ENCODE measurements at regions not wholly inside any gene's neighbourhood (a gene's known extent, or its start where the extent isn't known, plus 50 kb on each side); places are given as distances from the start of the nearest gene placed in this dataset.

GRCh38 chr12:116463366-116463765 lies 95.8 kb upstream of the MAP1LC3B2 start:
- no peak for TF ChIP-seq CTCF (conservative IDR thresholded peaks at IDR 0.05; ENCODE audit: low read depth, low read length)

GRCh38 chr12:116465407-116465806 lies 93.8 kb upstream of the MAP1LC3B2 start:
- no peak overlapping the region for H3K4me2 ChIP-seq
- H3K4me1 ChIP-seq (ENCODE audit: low read depth, poor library complexity, severe bottlenecking), result no peaks in the 10 kb centered on the region
- no peak overlapping the region for H3K27ac ChIP-seq
- H3K36me3 ChIP-seq (ENCODE audit: insufficient read depth), result no peaks in the 10 kb centered on the region
- H3K9ac ChIP-seq, result no peak overlapping the region
- H4K20me1 ChIP-seq (ENCODE audit: insufficient read depth), result no peaks in the 10 kb centered on the region
- H3K27me3 ChIP-seq (ENCODE audit: insufficient read depth, low read depth), result no peaks in the 10 kb centered on the region
- TF ChIP-seq CTCF (conservative IDR thresholded peaks at IDR 0.05; ENCODE audit: low read depth, low read length), result no peak
- no peak overlapping the region for H3K4me3 ChIP-seq (IDR thresholded peaks at IDR 0.05; ENCODE audit: insufficient read depth, low read depth, low read length)
- no peaks in the 10 kb centered on the region for H3K79me2 ChIP-seq (ENCODE audit: insufficient read depth, low read depth)
- H2AFZ ChIP-seq (ENCODE audit: low read depth), result no peak overlapping the region

More at GRCh38 chr12:116463366-116463765, 95.8 kb upstream of the MAP1LC3B2 start:
- H2AFZ ChIP-seq (ENCODE audit: low read depth), result no peak overlapping the region
- H3K4me3 ChIP-seq (IDR thresholded peaks at IDR 0.05; ENCODE audit: insufficient read depth, low read depth, low read length), result no peak overlapping the region
- no peaks in the 10 kb centered on the region for H3K27me3 ChIP-seq (ENCODE audit: insufficient read depth, low read depth)
- H3K9ac ChIP-seq, result no peak overlapping the region
- H3K36me3 ChIP-seq (ENCODE audit: insufficient read depth), result no peaks in the 10 kb centered on the region
- no peaks in the 10 kb centered on the region for H3K79me2 ChIP-seq (ENCODE audit: insufficient read depth, low read depth)
- H3K4me2 ChIP-seq, result no peak overlapping the region
- no peak overlapping the region for H3K27ac ChIP-seq
- H4K20me1 ChIP-seq (ENCODE audit: insufficient read depth), result no peaks in the 10 kb centered on the region
- no peaks in the 10 kb centered on the region for H3K4me1 ChIP-seq (ENCODE audit: low read depth, poor library complexity, severe bottlenecking)

GRCh38 chr12:116465856-116466255 lies 93.3 kb upstream of the MAP1LC3B2 start:
- Histone ChIP-seq H3K4me1 (ENCODE audit: low read depth, poor library complexity, severe bottlenecking) (no peaks in the 10 kb centered on the region), H4K20me1 (ENCODE audit: insufficient read depth) (no peaks in the 10 kb centered on the region), H3K9ac (no peak overlapping the region), H3K79me2 (ENCODE audit: insufficient read depth, low read depth) (no peaks in the 10 kb centered on the region), H3K4me3 (IDR thresholded peaks at IDR 0.05; ENCODE audit: insufficient read depth, low read depth, low read length) (no peak overlapping the region), H3K4me2 (no peak overlapping the region), H3K27ac (no peak overlapping the region), H2AFZ (ENCODE audit: low read depth) (no peak overlapping the region), H3K36me3 (ENCODE audit: insufficient read depth) (no peaks in the 10 kb centered on the region), H3K27me3 (ENCODE audit: insufficient read depth, low read depth) (no peaks in the 10 kb centered on the region)
- TF ChIP-seq CTCF (conservative IDR thresholded peaks at IDR 0.05; ENCODE audit: low read depth, low read length), result no peak

GRCh38 chr12:116466536-116466935 lies 92.6 kb upstream of the MAP1LC3B2 start:
- Histone ChIP-seq H3K36me3 (ENCODE audit: insufficient read depth) (no peaks in the 10 kb centered on the region), H3K4me1 (ENCODE audit: low read depth, poor library complexity, severe bottlenecking) (no peaks in the 10 kb centered on the region), H3K9ac (no peak overlapping the region), H3K27ac (no peak overlapping the region), H3K4me2 (no peak overlapping the region), H3K4me3 (IDR thresholded peaks at IDR 0.05; ENCODE audit: insufficient read depth, low read depth, low read length) (no peak overlapping the region), H3K27me3 (ENCODE audit: insufficient read depth, low read depth) (no peaks in the 10 kb centered on the region), H3K79me2 (ENCODE audit: insufficient read depth, low read depth) (no peaks in the 10 kb centered on the region), H2AFZ (ENCODE audit: low read depth) (no peak overlapping the region), H4K20me1 (ENCODE audit: insufficient read depth) (no peaks in the 10 kb centered on the region)
- no peak for TF ChIP-seq CTCF (conservative IDR thresholded peaks at IDR 0.05; ENCODE audit: low read depth, low read length)

Data from KMS-11 (cell line).